NCI-H2107 (cell line): ENCODE measurements at regions not wholly inside any gene's neighbourhood (a gene's known extent, or its start where the extent isn't known, plus 50 kb on each side); places are given as distances from the start of the nearest gene placed in this dataset.

Source experiments
- DNase-seq: peaks from one replicate; lab custom pipeline; 2025; lab: John Stamatoyannopoulos, UW

GRCh38 chr10:111732166-111732785 is 451.3 kb downstream of the GPAM start:
- no peak for DNase-seq

GRCh38 chr10:111739125-111739873 is 444.3 kb downstream of the GPAM start:
- DNase-seq = no peak

DNA sequence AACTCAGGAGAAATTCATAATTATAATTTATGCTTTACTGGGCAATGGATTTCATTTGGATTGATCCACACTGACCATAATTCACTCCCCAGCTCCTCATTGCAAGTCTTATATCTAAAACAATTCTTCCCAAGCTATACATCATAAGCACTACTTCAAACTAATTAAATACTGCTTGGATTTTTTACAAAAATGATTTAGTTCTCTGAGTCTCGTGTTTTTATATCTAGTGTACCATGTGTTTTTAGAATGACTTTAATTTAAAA is 443.8 kb downstream of the GPAM start:
- DNase-seq = no peak

- DNase-seq = no peak
Observed at GRCh38 chr10:111745982-111746381, 437.6 kb downstream of the GPAM start.

- DNase-seq = no peak
Observed at GRCh38 chr10:111747751-111748150, 435.8 kb downstream of the GPAM start.

DNA sequence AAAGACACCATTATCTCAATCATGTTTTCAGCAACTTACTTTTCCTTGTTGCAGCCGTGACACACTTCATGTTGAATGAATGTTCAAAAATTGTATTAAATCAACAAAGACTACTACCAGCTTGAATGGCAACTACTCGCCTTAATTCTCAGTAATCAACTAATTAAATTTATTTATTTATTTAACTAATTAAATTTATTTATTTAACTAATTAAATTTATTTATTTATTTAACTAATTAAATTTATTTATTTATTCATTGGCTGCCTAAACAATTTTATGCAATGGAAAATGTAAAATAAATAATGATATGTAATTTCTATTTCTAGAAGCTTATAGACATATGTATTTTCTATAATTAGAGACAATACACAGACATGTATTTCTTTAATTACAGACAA is 435.4 kb downstream of the GPAM start:
- DNase-seq = no peak

DNA sequence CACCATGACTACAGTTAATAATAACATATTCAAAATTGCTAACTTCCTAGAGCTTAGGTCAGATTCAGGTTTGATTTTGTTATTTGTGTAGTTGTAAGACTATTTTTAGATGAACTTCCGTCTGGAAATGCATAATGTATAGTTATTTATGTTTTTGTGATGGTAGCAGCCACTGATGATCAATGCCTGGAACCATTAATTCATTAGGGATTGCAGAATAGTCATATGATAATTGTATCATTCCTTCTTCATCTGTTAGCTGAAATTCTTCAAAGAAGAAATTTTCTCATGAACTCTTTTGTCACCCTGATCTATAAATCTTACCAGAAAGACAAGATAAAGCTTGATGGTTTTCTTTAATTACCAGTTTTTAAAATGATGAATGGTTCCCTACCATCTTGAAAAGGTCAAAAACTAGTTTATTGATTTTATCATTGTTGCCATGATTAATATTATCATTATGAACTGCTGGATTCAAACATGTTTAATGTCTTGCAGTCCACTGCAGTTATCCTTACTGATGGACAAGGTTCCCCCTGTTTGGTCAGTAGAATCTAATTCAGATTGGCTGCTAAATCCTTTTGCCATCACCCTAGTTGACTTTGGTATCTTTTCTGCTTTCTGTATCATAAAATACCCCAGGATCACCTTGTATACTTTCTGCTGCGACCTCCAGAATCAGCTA is 433.3 kb downstream of the GPAM start:
- DNase-seq = no peak

DNA sequence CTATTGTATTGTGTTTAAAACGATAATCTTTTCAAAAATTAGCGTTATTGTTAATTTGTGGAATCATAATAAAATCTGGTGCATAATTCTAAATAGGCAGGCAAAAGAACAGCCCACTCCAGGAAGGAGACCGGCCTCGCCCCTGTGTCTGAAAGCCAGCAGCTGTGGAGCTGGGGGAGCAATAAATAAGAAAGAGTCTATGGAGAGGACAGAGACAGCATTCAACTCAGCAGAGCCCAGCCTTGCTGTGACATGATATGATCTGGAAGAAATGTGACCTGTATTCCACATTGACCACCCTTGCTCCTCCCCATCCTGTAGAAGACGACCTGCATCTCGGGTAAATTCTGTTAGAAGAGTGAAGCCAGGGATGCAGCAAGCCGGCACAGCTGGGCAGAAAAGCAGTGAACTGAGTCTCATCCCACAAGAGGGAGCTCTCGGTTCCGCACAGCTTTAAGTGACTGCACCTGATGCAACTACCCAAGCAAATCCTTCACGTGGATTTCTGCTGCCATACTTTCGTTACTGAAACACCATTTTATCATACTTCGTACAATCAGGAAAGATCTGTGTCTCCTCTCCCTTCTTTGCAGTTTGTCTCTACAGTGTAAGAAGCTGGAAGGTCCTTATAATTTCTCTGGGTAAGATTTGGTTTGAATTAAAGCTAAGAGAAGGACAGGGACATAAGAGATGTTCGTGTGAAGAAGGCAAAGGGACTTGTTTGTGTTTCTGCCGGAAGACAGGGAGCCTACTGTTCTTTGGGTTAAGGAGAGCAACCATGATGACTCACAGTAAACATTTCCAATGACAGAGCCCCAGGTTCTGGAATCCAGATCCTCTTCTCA is 427.1 kb downstream of the GPAM start:
- DNase-seq = no peak

- no peak for DNase-seq
Observed at GRCh38 chr10:111758593-111758992, 425.0 kb downstream of the GPAM start.

GRCh38 chr10:111762114-111762513 is 421.5 kb downstream of the GPAM start:
- no peak for DNase-seq

- no peak for DNase-seq
Observed at GRCh38 chr10:111765216-111765615, 418.3 kb downstream of the GPAM start.

DNA sequence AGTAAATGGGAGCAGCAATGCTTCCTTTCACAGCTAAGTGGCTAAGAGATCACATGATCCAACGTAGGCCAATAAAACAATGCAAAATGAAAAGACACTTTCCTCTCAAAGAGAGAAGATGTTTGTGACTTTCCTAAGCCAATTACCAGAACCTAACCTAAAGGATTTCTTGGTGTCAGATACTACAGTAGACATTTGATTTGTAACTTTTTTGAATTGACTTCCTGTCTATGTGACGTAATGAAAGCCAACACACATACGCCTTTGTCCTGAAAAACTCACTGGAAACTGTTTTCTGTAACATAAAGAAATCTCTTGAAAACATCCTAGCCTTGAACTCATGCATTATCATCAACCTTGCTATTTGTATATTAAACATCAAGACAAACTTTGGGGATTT is 417.1 kb downstream of the GPAM start:
- no peak for DNase-seq

DNA sequence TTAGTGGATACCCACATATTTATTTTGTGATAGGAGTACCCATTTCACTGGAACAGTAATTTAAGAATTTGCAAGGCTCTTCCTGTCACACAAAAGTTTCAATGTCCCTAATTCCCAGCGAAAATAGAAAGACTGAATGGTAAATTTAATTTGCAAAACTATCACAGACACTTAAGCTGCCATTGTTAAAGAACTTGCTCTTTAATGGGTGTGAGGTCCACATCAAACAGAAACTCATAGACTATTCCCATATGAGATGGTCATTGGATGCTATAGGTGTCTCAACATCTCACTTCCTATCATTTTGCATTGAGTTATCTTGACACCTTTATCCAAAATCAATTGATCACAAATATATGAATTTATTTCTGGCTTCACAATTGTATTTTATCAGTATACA is 415.9 kb downstream of the GPAM start:
- no peak for DNase-seq

- no peak for DNase-seq
Observed at GRCh38 chr10:111773950-111774349, 409.6 kb downstream of the GPAM start.

- DNase-seq = no peak
Observed at GRCh38 chr10:111774486-111774885, 409.1 kb downstream of the GPAM start.

- no peak for DNase-seq
Observed at GRCh38 chr10:111784436-111784835, 399.1 kb downstream of the GPAM start.

DNA sequence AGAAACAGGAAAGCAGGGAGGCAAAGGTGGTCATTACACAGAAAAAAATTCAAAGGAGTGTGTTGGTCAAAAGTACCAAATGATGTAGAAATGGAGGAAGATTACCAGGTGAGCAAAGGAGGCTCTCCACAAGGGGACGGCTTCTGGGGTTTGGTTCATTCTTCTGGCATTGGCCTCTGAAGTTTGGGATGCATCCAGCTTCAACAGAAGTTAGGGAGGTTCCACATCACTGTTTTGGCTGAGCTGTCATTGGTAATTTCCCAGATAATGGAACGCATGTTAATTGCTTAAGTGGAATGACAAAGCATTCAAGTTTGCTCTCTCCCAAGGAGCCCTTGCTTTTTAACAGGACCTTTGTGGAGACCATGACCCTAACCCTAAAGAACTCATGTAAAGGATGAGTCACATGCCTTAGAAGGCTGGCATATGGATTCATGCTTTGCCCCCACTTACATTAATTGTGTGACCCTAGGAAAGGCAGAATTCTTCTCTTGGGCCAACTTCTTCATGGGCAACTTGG is 398.6 kb downstream of the GPAM start:
- DNase-seq = no peak

DNA sequence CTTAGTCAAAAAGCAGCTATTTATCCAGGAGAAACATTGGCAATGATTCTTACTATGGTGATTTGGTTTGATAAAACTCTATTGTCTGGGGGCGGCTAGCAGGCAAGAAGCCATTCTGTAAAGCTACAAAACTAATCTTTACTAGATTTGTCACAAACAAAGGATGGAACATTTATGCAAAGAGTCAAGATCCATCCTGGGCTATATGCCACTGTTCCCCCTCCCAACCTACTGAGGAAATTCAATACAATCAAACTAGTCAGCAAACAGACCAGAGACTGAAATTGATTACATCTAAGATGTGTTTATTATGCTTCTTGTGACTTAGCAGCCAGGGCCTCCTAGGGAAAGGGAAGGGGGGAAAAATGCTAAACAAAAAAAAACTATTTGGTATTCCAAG is 397.6 kb downstream of the GPAM start:
- DNase-seq = no peak

DNA sequence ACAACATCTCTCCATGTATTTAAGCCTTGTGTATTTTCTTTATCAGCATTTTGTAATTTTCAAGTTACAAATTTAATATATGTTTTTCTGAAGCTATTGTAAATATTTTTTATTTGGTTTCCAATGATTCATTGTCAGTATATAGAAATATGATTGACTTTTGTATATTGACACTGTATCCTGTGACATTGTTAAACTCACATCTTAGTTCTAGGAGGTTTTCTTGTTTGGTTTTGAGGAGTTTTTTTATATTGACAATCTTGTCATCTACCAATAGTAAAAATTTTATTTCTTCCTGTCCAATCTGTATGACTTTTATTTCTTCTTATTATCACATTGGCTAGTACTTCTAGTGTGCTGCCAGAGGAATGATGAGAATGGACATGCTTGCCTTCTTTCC is 393.7 kb downstream of the GPAM start:
- DNase-seq = no peak

- DNase-seq = no peak
Observed at GRCh38 chr10:111801841-111802240, 381.7 kb downstream of the GPAM start.

DNA sequence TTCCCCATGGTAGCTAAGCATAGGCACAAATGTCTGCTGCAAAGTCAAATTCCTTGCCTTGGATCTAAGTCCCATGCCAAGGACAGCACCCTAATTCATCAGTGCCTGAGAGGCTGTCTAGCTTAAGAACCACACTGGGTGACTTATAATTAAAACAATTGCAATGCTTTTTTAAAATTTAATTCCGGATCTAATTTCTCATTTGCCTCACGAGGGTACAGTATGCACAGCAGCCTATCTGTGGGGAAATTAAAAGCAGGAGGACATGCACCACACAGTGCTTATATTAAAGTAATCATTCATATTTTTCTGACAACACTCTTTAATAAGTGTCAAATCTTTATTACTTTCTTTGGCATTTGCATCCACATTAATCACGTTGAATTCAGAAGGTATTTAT is 378.8 kb downstream of the GPAM start:
- no peak for DNase-seq

DNA sequence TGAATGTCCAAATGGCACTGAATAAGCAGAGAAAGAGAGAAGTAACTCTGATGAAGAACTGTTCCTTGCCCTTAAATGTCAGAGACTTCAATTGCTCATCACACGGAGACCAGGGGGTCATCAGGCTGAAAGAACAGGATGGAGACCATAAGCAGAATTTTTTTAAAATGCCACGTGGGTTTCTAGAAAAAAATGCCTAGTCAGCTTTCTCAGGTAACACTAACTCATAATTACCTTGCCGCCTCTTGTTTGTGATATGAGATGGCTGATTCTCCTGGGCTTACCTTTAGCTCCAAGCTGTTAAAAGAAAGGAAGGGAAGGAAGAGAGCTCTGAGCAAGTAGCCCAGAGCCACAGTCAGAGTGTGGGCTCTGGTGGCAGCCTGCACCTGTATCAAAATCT is 372.0 kb downstream of the GPAM start:
- DNase-seq = no peak

GRCh38 chr10:111820471-111820870 is 363.1 kb downstream of the GPAM start:
- DNase-seq = no peak
